Astrocyte of the hippocampus (primary cell): ENCODE measurements at regions not wholly inside any gene's neighbourhood (a gene's known extent, or its start where the extent isn't known, plus 50 kb on each side); places are given as distances from the start of the nearest gene placed in this dataset.
"Not testable (repeated sequence)": the region's sequence is repeated elsewhere in the genome, so short reads cannot be mapped to it uniquely, and the experiment has no call there.

Experiments used
- DNase-seq: peaks from one replicate; pipeline ENCODE4 v3.0.0; 2011; ENCODE audit warnings: low read depth, low spot score

GRCh38 chr20:6339176-6339575 is 216.3 kb upstream of the FERMT1 start:
- peak; percentile 16 for DNase-seq

GRCh38 chr20:6333110-6333509 is 210.3 kb upstream of the FERMT1 start:
- DNase-seq = no peak

GRCh38 chr20:6321235-6321634 is 198.4 kb upstream of the FERMT1 start:
- DNase-seq = not testable (repeated sequence)

GRCh38 chr20:6311841-6312655 is 189.2 kb upstream of the FERMT1 start:
- no peak for DNase-seq

- DNase-seq = no peak
Measured at GRCh38 chr20:6311097-6311496, 188.3 kb upstream of the FERMT1 start.

GRCh38 chr20:6305536-6305935 is 182.7 kb upstream of the FERMT1 start:
- DNase-seq = no peak

- DNase-seq = no peak
Measured at GRCh38 chr20:6302041-6302440, 179.2 kb upstream of the FERMT1 start.

GRCh38 chr20:6299456-6299855 is 176.6 kb upstream of the FERMT1 start:
- DNase-seq = peak; percentile 66

GRCh38 chr20:6298049-6298448 is 175.2 kb upstream of the FERMT1 start:
- no peak for DNase-seq

GRCh38 chr20:6295867-6296256 is 173.0 kb upstream of the FERMT1 start:
- peak; percentile 38 for DNase-seq

GRCh38 chr20:6295127-6295866 is 172.5 kb upstream of the FERMT1 start:
- DNase-seq = no peak

- no peak for DNase-seq
Measured at GRCh38 chr20:6287471-6287870, 164.6 kb upstream of the FERMT1 start.

- DNase-seq = no peak
Measured at GRCh38 chr20:6282642-6283041, 159.8 kb upstream of the FERMT1 start.

- DNase-seq = peak; percentile 9
Measured at GRCh38 chr20:6277661-6278240, 154.9 kb upstream of the FERMT1 start.

- not testable (repeated sequence) for DNase-seq
Measured at GRCh38 chr20:6270404-6270803, 147.6 kb upstream of the FERMT1 start.

GRCh38 chr20:6269168-6269873 is 146.5 kb upstream of the FERMT1 start:
- no peak for DNase-seq

GRCh38 chr20:6265204-6265904 is 142.5 kb upstream of the FERMT1 start:
- peak; percentile 84 for DNase-seq

GRCh38 chr20:6253396-6253795 is 130.6 kb upstream of the FERMT1 start:
- DNase-seq = no peak

- no peak for DNase-seq
Measured at GRCh38 chr20:6245436-6245835, 122.6 kb upstream of the FERMT1 start.

GRCh38 chr20:6241591-6241990 is 118.8 kb upstream of the FERMT1 start:
- no peak for DNase-seq

GRCh38 chr20:6240059-6240458 is 117.2 kb upstream of the FERMT1 start:
- no peak for DNase-seq
